Islet of Langerhans (tissue), 1 donor: ENCODE measurements at regions not wholly inside any gene's neighbourhood (a gene's known extent, or its start where the extent isn't known, plus 50 kb on each side); places are given as distances from the start of the nearest gene placed in this dataset.

Source experiments
- FAIRE-seq: peaks from one replicate; lab custom pipeline; 2011; peaks lifted over from hg19 to GRCh38; lab: Jason Lieb, UNC

- FAIRE-seq = peak; percentile 82
Measured at GRCh38 chr5:124583469-124584350, 162.7 kb downstream of the ZNF608 start.

GRCh38 chr5:124582561-124582840, 163.9 kb downstream of the ZNF608 start:
- FAIRE-seq = no peak

- no peak for FAIRE-seq
Measured at GRCh38 chr5:124581738-124582560, 164.5 kb downstream of the ZNF608 start.

- FAIRE-seq = no peak
Measured at GRCh38 chr5:124580925-124581737, 165.3 kb downstream of the ZNF608 start.

GRCh38 chr5:124580512-124580911, 165.9 kb downstream of the ZNF608 start:
- no peak for FAIRE-seq

- FAIRE-seq = no peak
Measured at GRCh38 chr5:124576848-124577409, 169.5 kb downstream of the ZNF608 start.

- FAIRE-seq = no peak
Measured at GRCh38 chr5:124575725-124576124, 170.7 kb downstream of the ZNF608 start.

- no peak for FAIRE-seq
Measured at GRCh38 chr5:124574521-124575436, 171.7 kb downstream of the ZNF608 start.

GRCh38 chr5:124572971-124573370, 173.5 kb downstream of the ZNF608 start:
- FAIRE-seq = no peak

- no peak for FAIRE-seq
Measured at GRCh38 chr5:124570285-124571035, 176.0 kb downstream of the ZNF608 start.

GRCh38 chr5:124566875-124567450, 179.5 kb downstream of the ZNF608 start:
- no peak for FAIRE-seq

- FAIRE-seq = no peak
Measured at GRCh38 chr5:124561451-124561850, 185.0 kb downstream of the ZNF608 start.

GRCh38 chr5:124560370-124560769, 186.1 kb downstream of the ZNF608 start:
- FAIRE-seq = no peak

- FAIRE-seq = no peak
Measured at GRCh38 chr5:124557761-124558160, 188.7 kb downstream of the ZNF608 start.

- FAIRE-seq = no peak
Measured at GRCh38 chr5:124554746-124555578, 191.5 kb downstream of the ZNF608 start.

- no peak for FAIRE-seq
Measured at GRCh38 chr5:124553911-124554310, 192.5 kb downstream of the ZNF608 start.

- FAIRE-seq = peak; percentile 9
Measured at GRCh38 chr5:124552526-124552925, 193.9 kb downstream of the ZNF608 start.

GRCh38 chr5:124551939-124552279, 194.5 kb downstream of the ZNF608 start:
- peak; percentile 84 for FAIRE-seq

GRCh38 chr5:124550731-124551130, 195.7 kb downstream of the ZNF608 start:
- no peak for FAIRE-seq
